Peyer's patch (tissue), 4 donors: ENCODE measurements at regions not wholly inside any gene's neighbourhood (a gene's known extent, or its start where the extent isn't known, plus 50 kb on each side); places are given as distances from the start of the nearest gene placed in this dataset.

Experiments
- DNase-seq, 3 donors: peaks; one replicate each; pipeline ENCODE4 v3.0.0-alpha.2; 2017 to 2019
- H3K27ac ChIP-seq, 4 donors: fragments of 200-600 bp; sonication (generic); one replicate each; pipeline ENCODE4 v1.5.1; 2016 to 2019
- H3K27me3 ChIP-seq, 2 donors: fragments of 200-600 bp; sonication (generic); one replicate each; pipeline ENCODE4 v1.5.1; 2019
- H3K36me3 ChIP-seq, 3 donors: fragments of 200-600 bp; sonication (generic); one replicate each; pipeline ENCODE4 v1.5.1; 2016 to 2019
- H3K4me1 ChIP-seq, 4 donors: fragments of 200-600 bp; sonication (generic); one replicate each; pipeline ENCODE4 v1.5.1; 2016 to 2019
- H3K4me3 ChIP-seq, 4 donors: fragments of 200-600 bp; sonication (generic); 1 replicate in 3 of 4; 2 replicates in 1 of 4; pipeline ENCODE4 v1.5.1; 2016 to 2019; ENCODE audit warnings: mild to moderate bottlenecking in 1 of 4
- H3K9me3 ChIP-seq, 4 donors: fragments of 200-600 bp; sonication (generic); one replicate each; pipeline ENCODE4 v1.5.1; 2016 to 2019; ENCODE audit warnings: mild to moderate bottlenecking in 1 of 4
- POLR2A ChIP-seq, 2 donors: fragments of 450-650 bp; IDR thresholded peaks; one replicate each; pipeline ENCODE4 v1.5.1; 2017; ENCODE audit warnings: antibody characterized with exemption in 2 of 2, mild to moderate bottlenecking in 2 of 2, moderate library complexity in 2 of 2
- TF ChIP-seq, protein P1 (sequence below), 6 experiments: fragments of 450-650 bp in 4 of 6; fragments of 200-600 bp in 2 of 6; sonication (generic) in 1 of 6; IDR thresholded peaks; one replicate each; pipeline ENCODE4 v1.5.1; 2017 to 2019; ENCODE audit warnings: antibody characterized with exemption in 6 of 6, mild to moderate bottlenecking in 3 of 6, moderate library complexity in 1 of 6

- no peaks in the 10 kb centered on the region for H3K27me3 ChIP-seq
- TF ChIP-seq, protein P1, sequence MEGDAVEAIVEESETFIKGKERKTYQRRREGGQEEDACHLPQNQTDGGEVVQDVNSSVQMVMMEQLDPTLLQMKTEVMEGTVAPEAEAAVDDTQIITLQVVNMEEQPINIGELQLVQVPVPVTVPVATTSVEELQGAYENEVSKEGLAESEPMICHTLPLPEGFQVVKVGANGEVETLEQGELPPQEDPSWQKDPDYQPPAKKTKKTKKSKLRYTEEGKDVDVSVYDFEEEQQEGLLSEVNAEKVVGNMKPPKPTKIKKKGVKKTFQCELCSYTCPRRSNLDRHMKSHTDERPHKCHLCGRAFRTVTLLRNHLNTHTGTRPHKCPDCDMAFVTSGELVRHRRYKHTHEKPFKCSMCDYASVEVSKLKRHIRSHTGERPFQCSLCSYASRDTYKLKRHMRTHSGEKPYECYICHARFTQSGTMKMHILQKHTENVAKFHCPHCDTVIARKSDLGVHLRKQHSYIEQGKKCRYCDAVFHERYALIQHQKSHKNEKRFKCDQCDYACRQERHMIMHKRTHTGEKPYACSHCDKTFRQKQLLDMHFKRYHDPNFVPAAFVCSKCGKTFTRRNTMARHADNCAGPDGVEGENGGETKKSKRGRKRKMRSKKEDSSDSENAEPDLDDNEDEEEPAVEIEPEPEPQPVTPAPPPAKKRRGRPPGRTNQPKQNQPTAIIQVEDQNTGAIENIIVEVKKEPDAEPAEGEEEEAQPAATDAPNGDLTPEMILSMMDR (IDR thresholded peaks at IDR 0.05): no peak
These were observed 1238.5 kb downstream of the SLC16A7 start for GRCh38 chr12:60834372-60834771.

GRCh38 chr12:60834806-60835205, 1239.0 kb downstream of the SLC16A7 start:
- Histone ChIP-seq H3K36me3 (no peaks in the 10 kb centered on the region), H3K4me1 (no peaks in the 10 kb centered on the region), H3K4me3 (no peak overlapping the region), H3K9me3 (peaks cover 0 to 3% (median 0%) of the 10 kb centered on the region in 4 donors), H3K27ac (no peak overlapping the region), H3K27me3 (no peaks in the 10 kb centered on the region)
- DNase-seq: no peak
- no peak for TF ChIP-seq POLR2A (IDR thresholded peaks at IDR 0.05)
- TF ChIP-seq, protein P1 (IDR thresholded peaks at IDR 0.05): no peak

More at GRCh38 chr12:60834372-60834771, 1238.5 kb downstream of the SLC16A7 start:
- Histone ChIP-seq H3K36me3 (no peaks in the 10 kb centered on the region), H3K9me3 (peaks cover 0 to 3% (median 0%) of the 10 kb centered on the region in 4 donors), H3K4me3 (no peak overlapping the region), H3K27ac (no peak overlapping the region), H3K4me1 (no peaks in the 10 kb centered on the region)
- DNase-seq: no peak

- no peak for DNase-seq
- Histone ChIP-seq H3K27me3 (no peaks in the 10 kb centered on the region), H3K9me3 (peaks cover 0 to 3% (median 0%) of the 10 kb centered on the region in 4 donors), H3K4me3 (no peak overlapping the region), H3K36me3 (no peaks in the 10 kb centered on the region), H3K4me1 (no peaks in the 10 kb centered on the region), H3K27ac (no peak overlapping the region)
- TF ChIP-seq, protein P1 (IDR thresholded peaks at IDR 0.05): no peak
- TF ChIP-seq POLR2A (IDR thresholded peaks at IDR 0.05): no peak
These were observed 1240.8 kb downstream of the SLC16A7 start for GRCh38 chr12:60836651-60837050.

DNA sequence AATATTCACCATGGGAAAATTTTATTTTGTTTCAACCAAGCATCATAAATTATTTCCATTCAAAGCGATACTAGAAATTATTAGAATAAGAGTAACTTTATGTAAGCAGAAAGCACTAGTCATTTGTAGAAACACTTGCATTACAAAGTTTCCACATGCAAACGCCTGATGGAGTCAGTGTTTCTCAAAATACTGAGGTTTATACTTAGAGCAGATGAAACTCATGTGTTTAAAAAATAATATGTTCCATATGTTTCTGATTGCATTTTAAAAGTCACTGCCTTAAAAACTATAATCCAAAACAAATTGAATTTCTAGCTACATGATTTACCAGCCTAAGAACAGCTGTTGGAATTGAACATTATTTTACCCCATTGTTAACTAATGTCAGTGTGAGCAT, 1246.4 kb downstream of the SLC16A7 start:
- DNase-seq: no peak
- Histone ChIP-seq H3K4me1 (no peaks in the 10 kb centered on the region), H3K36me3 (no peaks in the 10 kb centered on the region), H3K27ac (no peak overlapping the region), H3K27me3 (no peaks in the 10 kb centered on the region), H3K9me3 (no peaks in the 10 kb centered on the region), H3K4me3 (no peak overlapping the region)
- no peak for TF ChIP-seq POLR2A (IDR thresholded peaks at IDR 0.05)
- TF ChIP-seq, protein P1 (IDR thresholded peaks at IDR 0.05): no peak

DNA sequence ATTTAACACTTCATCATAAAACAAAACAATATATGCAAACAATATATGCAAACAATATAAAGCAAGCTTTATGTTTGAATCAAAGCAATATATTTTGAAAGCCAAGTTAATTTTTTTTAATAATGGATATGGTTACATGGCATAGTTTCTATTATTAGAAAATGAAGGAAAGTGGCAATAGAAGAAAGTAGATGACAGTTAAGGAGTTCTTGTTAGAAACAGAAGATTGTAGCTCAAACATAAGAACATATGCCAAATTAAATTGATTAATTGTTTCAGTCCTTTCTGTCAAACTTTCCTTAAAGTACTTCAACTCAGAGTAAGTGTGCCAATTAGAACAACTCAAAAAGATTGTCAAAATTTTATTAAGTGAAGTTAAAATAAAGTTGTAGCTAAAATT, 1248.3 kb downstream of the SLC16A7 start:
- no peaks in the 10 kb centered on the region for H3K9me3 ChIP-seq
- no peaks in the 10 kb centered on the region for H3K27me3 ChIP-seq
- no peaks in the 10 kb centered on the region for H3K4me1 ChIP-seq
- no peaks in the 10 kb centered on the region for H3K36me3 ChIP-seq
- H3K4me3 ChIP-seq: no peak overlapping the region
- DNase-seq: no peak
- no peak for TF ChIP-seq POLR2A (IDR thresholded peaks at IDR 0.05)
- TF ChIP-seq, protein P1 (IDR thresholded peaks at IDR 0.05): no peak
- H3K27ac ChIP-seq: no peak overlapping the region

DNA sequence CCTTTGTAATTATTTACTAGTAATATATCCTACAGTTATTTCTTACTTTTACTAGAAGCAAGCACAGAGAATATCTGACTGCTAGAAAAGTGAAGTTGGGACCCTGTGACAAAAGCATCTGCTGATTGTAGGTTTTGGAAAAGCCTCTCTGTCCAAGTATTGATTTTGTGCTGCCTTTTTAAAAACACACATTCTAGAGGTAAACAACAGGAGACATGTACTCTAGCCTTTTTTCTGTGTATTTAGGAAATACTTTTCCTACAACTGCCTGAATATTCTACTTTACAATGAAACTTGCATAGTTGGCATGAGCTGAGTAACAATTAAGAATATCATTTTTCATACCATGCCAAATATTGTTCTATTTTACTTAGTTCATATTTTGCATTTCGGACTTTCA, 1249.0 kb downstream of the SLC16A7 start:
- DNase-seq: no peak
- TF ChIP-seq, protein P1 (IDR thresholded peaks at IDR 0.05): no peak
- no peak for TF ChIP-seq POLR2A (IDR thresholded peaks at IDR 0.05)
- H3K27ac ChIP-seq: no peak overlapping the region

More for the DNA sequence above, 1249.0 kb downstream of the SLC16A7 start:
- Histone ChIP-seq H3K4me3 (no peak overlapping the region), H3K36me3 (no peaks in the 10 kb centered on the region), H3K9me3 (no peaks in the 10 kb centered on the region), H3K27me3 (no peaks in the 10 kb centered on the region), H3K4me1 (no peaks in the 10 kb centered on the region)
